HG03432 (cell line): ENCODE measurements at regions not wholly inside any gene's neighbourhood (a gene's known extent, or its start where the extent isn't known, plus 50 kb on each side); places are given as distances from the start of the nearest gene placed in this dataset.

ENCODE experiments used
- ATAC-seq: cut with Tn5 transposase; IDR thresholded peaks from one replicate; pipeline ENCODE4 v1.9.1; 2021; ENCODE audit warnings: mild to moderate bottlenecking, moderate library complexity; ENCODE audit not compliant: unreplicated experiment

GRCh38 chr20:52416953-52417352 is 225.4 kb upstream of the ZFP64 start:
- no peak for ATAC-seq

GRCh38 chr20:52411611-52412010 is 220.0 kb upstream of the ZFP64 start:
- ATAC-seq: no peak

GRCh38 chr20:52410731-52411234 is 219.2 kb upstream of the ZFP64 start:
- no peak for ATAC-seq

GRCh38 chr20:52410182-52410647 is 218.6 kb upstream of the ZFP64 start:
- ATAC-seq: no peak

- ATAC-seq: no peak
Measured at GRCh38 chr20:52405986-52406385, 214.4 kb upstream of the ZFP64 start.

- peak; percentile 76 for ATAC-seq
Measured at GRCh38 chr20:52405417-52405816, 213.8 kb upstream of the ZFP64 start.

GRCh38 chr20:52404671-52405070 is 213.1 kb upstream of the ZFP64 start:
- no peak for ATAC-seq

- peak; percentile 60 for ATAC-seq
Measured at GRCh38 chr20:52402950-52403349, 211.4 kb upstream of the ZFP64 start.

- no peak for ATAC-seq
Measured at GRCh38 chr20:52402514-52402913, 210.9 kb upstream of the ZFP64 start.

GRCh38 chr20:52401431-52401830 is 209.9 kb upstream of the ZFP64 start:
- no peak for ATAC-seq

- no peak for ATAC-seq
Measured at GRCh38 chr20:52399352-52399751, 207.8 kb upstream of the ZFP64 start.

GRCh38 chr20:52389606-52390005 is 198.0 kb upstream of the ZFP64 start:
- no peak for ATAC-seq

- ATAC-seq: no peak
Measured at GRCh38 chr20:52383995-52384621, 192.5 kb upstream of the ZFP64 start.

GRCh38 chr20:52382933-52383332 is 191.4 kb upstream of the ZFP64 start:
- ATAC-seq: no peak

GRCh38 chr20:52379723-52380336 is 188.3 kb upstream of the ZFP64 start:
- no peak for ATAC-seq

- no peak for ATAC-seq
Measured at GRCh38 chr20:52372169-52372568, 180.6 kb upstream of the ZFP64 start.

GRCh38 chr20:52365688-52366087 is 174.1 kb upstream of the ZFP64 start:
- no peak for ATAC-seq

GRCh38 chr20:52364405-52364804 is 172.8 kb upstream of the ZFP64 start:
- ATAC-seq: no peak

- no peak for ATAC-seq
Measured at GRCh38 chr20:52361650-52362049, 170.1 kb upstream of the ZFP64 start.

- no peak for ATAC-seq
Measured at GRCh38 chr20:52349806-52350205, 158.2 kb upstream of the ZFP64 start.

- no peak for ATAC-seq
Measured at GRCh38 chr20:52348434-52348833, 156.9 kb upstream of the ZFP64 start.

GRCh38 chr20:52346797-52347196 is 155.2 kb upstream of the ZFP64 start:
- ATAC-seq: no peak

GRCh38 chr20:52342913-52343312 is 151.3 kb upstream of the ZFP64 start:
- no peak for ATAC-seq
